ENCODE measurements at regions not wholly inside any gene's neighbourhood (a gene's known extent, or its start where the extent isn't known, plus 50 kb on each side); places are given as distances from the start of the nearest gene placed in this dataset.
A peak's percentile ranks its signal among the peaks of the same experiment; 100 is the strongest.

GRCh38 chr12:127822809-127823411, 444.1 kb upstream of the TMEM132C start:
- ChIA-PET CTCF (ENCODE audit: unreplicated experiment) (no interaction called here), POLR2A (no interaction called here)
- no peak for TF ChIP-seq CTCF (conservative IDR thresholded peaks at IDR 0.05; ENCODE audit: low read length)
- TF ChIP-seq EZH2phosphoT487 (IDR thresholded peaks at IDR 0.05; ENCODE audit: borderline replicate concordance, low read depth, low read length): no peak
- intact Hi-C loops (cut with micrococcal nuclease; ENCODE audit: unreplicated experiment): no loop called here
- no peaks in the 10 kb centered on the region for H3K9me3 ChIP-seq (ENCODE audit: low read length)
- peak overlapping the region; percentile 82 for H3K27ac ChIP-seq (ENCODE audit: low read depth, low read length, poor library complexity, severe bottlenecking)
- H3K79me2 ChIP-seq (ENCODE audit: insufficient read depth, low read depth, low read length): no peaks in the 10 kb centered on the region
- peak overlapping the region; percentile 87 for H2AFZ ChIP-seq (ENCODE audit: low read length)
- H3K9me2 ChIP-seq (ENCODE audit: insufficient read depth, low read length): no peaks in the 10 kb centered on the region
- H3K4me3 ChIP-seq (ENCODE audit: low read depth, low read length, poor library complexity, severe bottlenecking): peak overlapping the region; percentile 25
- peak overlapping the region; percentile 68 for H3K4me2 ChIP-seq (ENCODE audit: low read length)
- no TSS peak for BruUV-seq (replicated peaks)
- no peaks in the 10 kb centered on the region for H3K36me3 ChIP-seq (ENCODE audit: insufficient read depth, low read length)
- peaks cover 38% of the 10 kb centered on the region for H3K4me1 ChIP-seq (ENCODE audit: insufficient read depth, low read length, poor library complexity, severe bottlenecking)
- DNase-seq (ENCODE audit: low spot score): peak; percentile 63
- H4K20me1 ChIP-seq (ENCODE audit: insufficient read depth, low read length): no peaks in the 10 kb centered on the region

- POLR2A ChIA-PET: no interaction called here
Observed at GRCh38 chr12:127823801-127824200, 443.2 kb upstream of the TMEM132C start.

More at GRCh38 chr12:127823801-127824200, 443.2 kb upstream of the TMEM132C start:
- H2AFZ ChIP-seq (ENCODE audit: low read length): peak overlapping the region; percentile 87
- H3K9me3 ChIP-seq (ENCODE audit: low read length): no peaks in the 10 kb centered on the region
- peaks cover 38% of the 10 kb centered on the region for H3K4me1 ChIP-seq (ENCODE audit: insufficient read depth, low read length, poor library complexity, severe bottlenecking)
- no peaks in the 10 kb centered on the region for H3K79me2 ChIP-seq (ENCODE audit: insufficient read depth, low read depth, low read length)
- no peaks in the 10 kb centered on the region for H3K36me3 ChIP-seq (ENCODE audit: insufficient read depth, low read length)
- DNase-seq (ENCODE audit: low spot score): peak; percentile 68
- H3K9me2 ChIP-seq (ENCODE audit: insufficient read depth, low read length): no peaks in the 10 kb centered on the region
- intact Hi-C loops (cut with micrococcal nuclease; ENCODE audit: unreplicated experiment): no loop called here
- H3K27ac ChIP-seq (ENCODE audit: low read depth, low read length, poor library complexity, severe bottlenecking): peak overlapping the region; percentile 82
- peak overlapping the region; percentile 68 for H3K4me2 ChIP-seq (ENCODE audit: low read length)
- no TSS peak for BruUV-seq (replicated peaks)
- TF ChIP-seq EZH2phosphoT487 (IDR thresholded peaks at IDR 0.05; ENCODE audit: borderline replicate concordance, low read depth, low read length) (no peak), CTCF (conservative IDR thresholded peaks at IDR 0.05; ENCODE audit: low read length) (no peak)
- H4K20me1 ChIP-seq (ENCODE audit: insufficient read depth, low read length): no peaks in the 10 kb centered on the region
- CTCF ChIA-PET (ENCODE audit: unreplicated experiment): no interaction called here
- peak overlapping the region; percentile 8 for H3K4me3 ChIP-seq (ENCODE audit: low read depth, low read length, poor library complexity, severe bottlenecking)
